Activated CD4-positive, alpha-beta memory T cell treated with anti-CD3 and anti-CD28 coated beads, Interleukin-2, amount 10 ng/mL, durations not matched to agents 7 days and 5 days (primary cell): ENCODE measurements at regions not wholly inside any gene's neighbourhood (a gene's known extent, or its start where the extent isn't known, plus 50 kb on each side); places are given as distances from the start of the nearest gene placed in this dataset.
"Not testable (repeated sequence)": the region's sequence is repeated elsewhere in the genome, so short reads cannot be mapped to it uniquely, and the experiment has no call there.

Experiments used
- CTCF ChIA-PET: fragments of 350-600 bp; sonication (Branson Sonifier 250); formaldehyde crosslinking; loops from one replicate; lab custom pipeline; 2021; ENCODE audit warnings: antibody characterized with exemption, inconsistent platforms; lab: Charles Lee
- POLR2A ChIA-PET: fragments of 350-600 bp; sonication (Branson Sonifier 250); formaldehyde crosslinking; loops from one replicate; lab custom pipeline; 2021; ENCODE audit warnings: antibody characterized with exemption; lab: Charles Lee
- DNase-seq: peaks from one replicate; pipeline ENCODE4 v3.0.0-alpha.2; 2020
- H3K27ac Mint-ChIP-seq: one replicate; pipeline ENCODE4 v1.8.0; 2021; ENCODE audit warnings: mild to moderate bottlenecking, mixed read lengths
- H3K27me3 Mint-ChIP-seq: one replicate; pipeline ENCODE4 v1.8.0; 2021; ENCODE audit warnings: mixed read lengths
- H3K36me3 Mint-ChIP-seq: one replicate; pipeline ENCODE4 v1.8.0; 2021; ENCODE audit warnings: low read depth, mixed read lengths
- H3K4me1 Mint-ChIP-seq: one replicate; pipeline ENCODE4 v1.8.0; 2021; ENCODE audit warnings: mixed read lengths
- H3K4me3 Mint-ChIP-seq: one replicate; pipeline ENCODE4 v1.8.0; 2021; ENCODE audit warnings: mild to moderate bottlenecking, mixed read lengths
- H3K9me3 Mint-ChIP-seq: one replicate; pipeline ENCODE4 v1.8.0; 2021; ENCODE audit warnings: mixed read lengths

- H3K27me3 Mint-ChIP-seq: no peaks in the 10 kb centered on the region
- ChIA-PET POLR2A (no interaction called here), CTCF (no interaction called here)
- H3K9me3 Mint-ChIP-seq: peaks cover 3% of the 10 kb centered on the region
- DNase-seq: no peak
- no peak overlapping the region for H3K27ac Mint-ChIP-seq
- no peaks in the 10 kb centered on the region for H3K4me1 Mint-ChIP-seq
- H3K36me3 Mint-ChIP-seq: no peaks in the 10 kb centered on the region
- H3K4me3 Mint-ChIP-seq: no peak overlapping the region
Measured at GRCh38 chr5:167284222-167284890, 1007.1 kb upstream of the WWC1 start.

- Mint-ChIP-seq H3K36me3 (no peaks in the 10 kb centered on the region), H3K27me3 (no peaks in the 10 kb centered on the region), H3K4me1 (no peaks in the 10 kb centered on the region), H3K9me3 (peaks cover 3% of the 10 kb centered on the region), H3K4me3 (no peak overlapping the region), H3K27ac (no peak overlapping the region)
- DNase-seq: no peak
- POLR2A ChIA-PET: no interaction called here
- CTCF ChIA-PET: no interaction called here
Measured at GRCh38 chr5:167285591-167285990, 1005.9 kb upstream of the WWC1 start.

GRCh38 chr5:167286891-167287290 lies 1004.6 kb upstream of the WWC1 start:
- Mint-ChIP-seq H3K27me3 (no peaks in the 10 kb centered on the region), H3K36me3 (no peaks in the 10 kb centered on the region), H3K9me3 (peaks cover 3% of the 10 kb centered on the region), H3K4me1 (no peaks in the 10 kb centered on the region), H3K27ac (no peak overlapping the region), H3K4me3 (no peak overlapping the region)
- no peak for DNase-seq
- ChIA-PET POLR2A (no interaction called here), CTCF (no interaction called here)

- ChIA-PET POLR2A (no interaction called here), CTCF (no interaction called here)
- no peak overlapping the region for H3K4me3 Mint-ChIP-seq
- H3K9me3 Mint-ChIP-seq: peaks cover 8% of the 10 kb centered on the region
- H3K4me1 Mint-ChIP-seq: no peaks in the 10 kb centered on the region
- H3K27ac Mint-ChIP-seq: no peak overlapping the region
- no peaks in the 10 kb centered on the region for H3K36me3 Mint-ChIP-seq
- no peak for DNase-seq
- H3K27me3 Mint-ChIP-seq: no peaks in the 10 kb centered on the region
Measured at GRCh38 chr5:167290478-167290877, 1001.0 kb upstream of the WWC1 start.

GRCh38 chr5:167294882-167295680 lies 996.4 kb upstream of the WWC1 start:
- POLR2A ChIA-PET: no interaction called here
- H3K4me1 Mint-ChIP-seq: no peaks in the 10 kb centered on the region
- no peaks in the 10 kb centered on the region for H3K36me3 Mint-ChIP-seq
- no peak overlapping the region for H3K27ac Mint-ChIP-seq
- H3K9me3 Mint-ChIP-seq: peaks cover 19% of the 10 kb centered on the region
- no peak for DNase-seq
- no peaks in the 10 kb centered on the region for H3K27me3 Mint-ChIP-seq
- CTCF ChIA-PET: no interaction called here
- no peak overlapping the region for H3K4me3 Mint-ChIP-seq

GRCh38 chr5:167295681-167296005 lies 995.8 kb upstream of the WWC1 start:
- ChIA-PET CTCF (no interaction called here), POLR2A (no interaction called here)
- H3K9me3 Mint-ChIP-seq: peaks cover 24% of the 10 kb centered on the region
- H3K27ac Mint-ChIP-seq: no peak overlapping the region
- H3K36me3 Mint-ChIP-seq: no peaks in the 10 kb centered on the region
- H3K4me3 Mint-ChIP-seq: no peak overlapping the region
- H3K27me3 Mint-ChIP-seq: no peaks in the 10 kb centered on the region
- no peaks in the 10 kb centered on the region for H3K4me1 Mint-ChIP-seq
- DNase-seq: no peak

GRCh38 chr5:167296066-167296465 lies 995.4 kb upstream of the WWC1 start:
- H3K4me3 Mint-ChIP-seq: no peak overlapping the region
- ChIA-PET CTCF (no interaction called here), POLR2A (no interaction called here)
- no peaks in the 10 kb centered on the region for H3K4me1 Mint-ChIP-seq
- no peaks in the 10 kb centered on the region for H3K36me3 Mint-ChIP-seq
- DNase-seq: no peak
- H3K27ac Mint-ChIP-seq: no peak overlapping the region
- H3K9me3 Mint-ChIP-seq: peaks cover 24% of the 10 kb centered on the region
- H3K27me3 Mint-ChIP-seq: no peaks in the 10 kb centered on the region

- no peaks in the 10 kb centered on the region for H3K4me1 Mint-ChIP-seq
- no peaks in the 10 kb centered on the region for H3K36me3 Mint-ChIP-seq
- ChIA-PET POLR2A (no interaction called here), CTCF (no interaction called here)
- no peak for DNase-seq
- no peak overlapping the region for H3K27ac Mint-ChIP-seq
- H3K4me3 Mint-ChIP-seq: no peak overlapping the region
- no peaks in the 10 kb centered on the region for H3K27me3 Mint-ChIP-seq
- H3K9me3 Mint-ChIP-seq: peaks cover 25% of the 10 kb centered on the region
Measured at GRCh38 chr5:167296661-167297060, 994.8 kb upstream of the WWC1 start.

GRCh38 chr5:167299861-167300260 lies 991.6 kb upstream of the WWC1 start:
- DNase-seq, H3K27ac Mint-ChIP-seq, H3K4me1 Mint-ChIP-seq, POLR2A ChIA-PET, H3K4me3 Mint-ChIP-seq, H3K27me3 Mint-ChIP-seq, H3K36me3 Mint-ChIP-seq, CTCF ChIA-PET: not testable (repeated sequence)
- peaks cover 28% of the 10 kb centered on the region for H3K9me3 Mint-ChIP-seq

GRCh38 chr5:167303582-167303981 lies 987.9 kb upstream of the WWC1 start:
- ChIA-PET POLR2A (no interaction called here), CTCF (no interaction called here)
- Mint-ChIP-seq H3K4me3 (no peak overlapping the region), H3K4me1 (no peaks in the 10 kb centered on the region), H3K9me3 (peaks cover 23% of the 10 kb centered on the region), H3K36me3 (no peaks in the 10 kb centered on the region), H3K27me3 (no peaks in the 10 kb centered on the region), H3K27ac (no peak overlapping the region)
- no peak for DNase-seq

- CTCF ChIA-PET: no interaction called here
- POLR2A ChIA-PET: no interaction called here
- no peaks in the 10 kb centered on the region for H3K36me3 Mint-ChIP-seq
- H3K4me1 Mint-ChIP-seq: no peaks in the 10 kb centered on the region
- no peak overlapping the region for H3K4me3 Mint-ChIP-seq
- no peak overlapping the region for H3K27ac Mint-ChIP-seq
- H3K27me3 Mint-ChIP-seq: no peaks in the 10 kb centered on the region
- peaks cover 18% of the 10 kb centered on the region for H3K9me3 Mint-ChIP-seq
- DNase-seq: no peak
Measured at GRCh38 chr5:167304834-167305469, 986.5 kb upstream of the WWC1 start.

- Mint-ChIP-seq H3K27me3 (no peaks in the 10 kb centered on the region), H3K27ac (no peak overlapping the region), H3K4me1 (no peaks in the 10 kb centered on the region), H3K36me3 (no peaks in the 10 kb centered on the region), H3K9me3 (peaks cover 12% of the 10 kb centered on the region), H3K4me3 (no peak overlapping the region)
- ChIA-PET POLR2A (no interaction called here), CTCF (no interaction called here)
- DNase-seq: no peak
Measured at GRCh38 chr5:167305591-167306213, 985.7 kb upstream of the WWC1 start.

GRCh38 chr5:167307042-167307441 lies 984.4 kb upstream of the WWC1 start:
- peaks cover 7% of the 10 kb centered on the region for H3K9me3 Mint-ChIP-seq
- no peak for DNase-seq

More at GRCh38 chr5:167307042-167307441, 984.4 kb upstream of the WWC1 start:
- Mint-ChIP-seq H3K4me1 (no peaks in the 10 kb centered on the region), H3K4me3 (no peak overlapping the region), H3K27ac (no peak overlapping the region), H3K36me3 (no peaks in the 10 kb centered on the region), H3K27me3 (no peaks in the 10 kb centered on the region)
- ChIA-PET POLR2A (no interaction called here), CTCF (no interaction called here)
